Thoracic aorta (tissue), 2 donors: ENCODE measurements at regions not wholly inside any gene's neighbourhood (a gene's known extent, or its start where the extent isn't known, plus 50 kb on each side); places are given as distances from the start of the nearest gene placed in this dataset.

ENCODE experiments used
- ATAC-seq: fragments of 150-250 bp; one replicate; pipeline ENCODE4 v1.8.0; 2017; ENCODE audit warnings: low read depth; ENCODE audit not compliant: insufficient number of reproducible peaks, low FRiP score
- DNase-seq: peaks from one replicate; pipeline ENCODE4 v3.0.0-alpha.2; 2020; ENCODE audit warnings: low spot score
- H3K27ac ChIP-seq, 2 donors: fragments of 200-600 bp; sonication (generic); 1 replicate in 1 of 2; 2 replicates in 1 of 2; pipeline ENCODE4 v1.5.1; 2016; ENCODE audit warnings: mild to moderate bottlenecking in 2 of 2, moderate library complexity in 2 of 2
- H3K27me3 ChIP-seq: fragments of 200-600 bp; sonication (generic); replicated peaks from 2 replicates; pipeline ENCODE4 v1.6.0; 2016; ENCODE audit warnings: mild to moderate bottlenecking; ENCODE audit not compliant: insufficient read depth
- H3K36me3 ChIP-seq: fragments of 200-600 bp; sonication (generic); one replicate; pipeline ENCODE4 v1.5.1; 2016
- H3K4me1 ChIP-seq, 2 donors: fragments of 200-600 bp; sonication (generic); 1 replicate in 1 of 2; 2 replicates in 1 of 2; pipeline versions ENCODE4 v1.5.1 to v1.6.0; 2016; ENCODE audit warnings: low read depth in 2 of 2, mild to moderate bottlenecking in 1 of 2; ENCODE audit not compliant: control insufficient read depth in 1 of 2
- H3K4me3 ChIP-seq: fragments of 200-600 bp; sonication (generic); 2 replicates; pipeline ENCODE4 v1.5.1; 2016; ENCODE audit warnings: mild to moderate bottlenecking
- H3K9me3 ChIP-seq: fragments of 200-600 bp; sonication (generic); 2 replicates; pipeline ENCODE4 v1.5.1; 2016
- CTCF ChIP-seq: fragments of 200-600 bp; sonication (generic); IDR thresholded peaks from one replicate; pipeline ENCODE4 v1.5.1; 2019; ENCODE audit warnings: antibody characterized with exemption

- TF ChIP-seq CTCF = no peak
- no peak overlapping the region for H3K27ac ChIP-seq
- H3K27me3 ChIP-seq = no peaks in the 10 kb centered on the region
- no peaks in the 10 kb centered on the region for H3K9me3 ChIP-seq
- no peak overlapping the region for H3K4me3 ChIP-seq
- no peaks in the 10 kb centered on the region for H3K4me1 ChIP-seq
- no peaks in the 10 kb centered on the region for H3K36me3 ChIP-seq
- ATAC-seq (no peak), DNase-seq (no peak)
Observed at GRCh38 chr10:128362514-128362913, 236.3 kb upstream of the MKI67 start.

DNA sequence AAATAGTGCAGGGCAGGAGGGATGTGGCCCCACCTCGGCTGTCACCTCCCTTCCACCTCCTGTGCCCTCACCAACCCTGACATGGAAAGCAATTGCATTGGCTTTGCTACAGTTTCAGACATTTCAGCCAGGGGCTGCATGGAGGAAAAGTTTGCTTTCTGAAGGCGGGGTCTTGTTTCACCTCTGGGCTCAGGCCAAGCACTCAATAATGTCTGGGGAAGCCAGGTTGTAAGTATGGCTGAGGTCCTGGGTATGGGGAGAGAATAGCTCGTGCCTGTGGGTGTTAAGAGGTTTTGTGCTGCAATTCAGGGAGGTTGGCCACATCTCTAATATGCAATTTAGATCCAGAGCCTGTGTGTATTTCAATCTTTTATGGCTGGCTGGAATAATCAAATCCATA lies 238.4 kb upstream of the MKI67 start:
- ATAC-seq = no peak
- Histone ChIP-seq H3K27me3 (no peaks in the 10 kb centered on the region), H3K4me1 (no peaks in the 10 kb centered on the region), H3K27ac (no peak overlapping the region), H3K9me3 (no peaks in the 10 kb centered on the region), H3K4me3 (no peak overlapping the region), H3K36me3 (no peaks in the 10 kb centered on the region)
- no peak for TF ChIP-seq CTCF
- DNase-seq = no peak

- ATAC-seq (no peak), DNase-seq (no peak)
- Histone ChIP-seq H3K36me3 (no peaks in the 10 kb centered on the region), H3K4me1 (no peaks in the 10 kb centered on the region), H3K27ac (no peak overlapping the region), H3K27me3 (no peaks in the 10 kb centered on the region), H3K9me3 (no peaks in the 10 kb centered on the region), H3K4me3 (no peak overlapping the region)
- TF ChIP-seq CTCF = no peak
Observed at GRCh38 chr10:128365156-128365725, 239.0 kb upstream of the MKI67 start.

DNA sequence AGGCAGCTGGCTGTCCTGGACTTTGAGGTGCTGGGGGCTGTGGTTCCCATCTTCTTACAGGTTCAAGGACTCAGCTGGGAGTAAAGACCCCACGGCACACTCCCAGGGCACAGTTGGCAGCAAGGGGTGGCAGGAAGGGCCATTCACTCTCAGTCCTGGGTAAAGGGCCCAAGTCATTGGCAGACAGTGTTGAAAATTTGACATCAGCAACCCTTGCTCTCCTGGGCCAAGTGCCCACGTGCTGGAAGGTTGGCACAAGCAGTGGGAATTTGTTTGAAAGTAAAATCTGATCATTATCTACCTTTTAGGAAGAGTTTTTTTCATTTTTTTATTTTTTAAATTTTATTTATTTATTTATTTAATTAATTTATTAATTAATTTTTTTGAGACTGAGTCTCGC lies 241.6 kb upstream of the MKI67 start:
- no peak for DNase-seq
- no peak for ATAC-seq
- H3K4me1 ChIP-seq = no peaks in the 10 kb centered on the region
- H3K36me3 ChIP-seq = no peaks in the 10 kb centered on the region
- no peaks in the 10 kb centered on the region for H3K27me3 ChIP-seq
- no peak for TF ChIP-seq CTCF
- no peak overlapping the region for H3K27ac ChIP-seq
- H3K4me3 ChIP-seq = no peak overlapping the region
- H3K9me3 ChIP-seq = no peaks in the 10 kb centered on the region

- TF ChIP-seq CTCF = no peak
Observed at GRCh38 chr10:128369101-128369650, 243.0 kb upstream of the MKI67 start.

More at GRCh38 chr10:128369101-128369650, 243.0 kb upstream of the MKI67 start:
- Histone ChIP-seq H3K4me3 (no peak overlapping the region), H3K4me1 (no peaks in the 10 kb centered on the region), H3K27ac (no peak overlapping the region), H3K36me3 (no peaks in the 10 kb centered on the region), H3K27me3 (no peaks in the 10 kb centered on the region), H3K9me3 (no peaks in the 10 kb centered on the region)
- ATAC-seq = no peak
- no peak for DNase-seq
